ENCODE measurements at regions not wholly inside any gene's neighbourhood (a gene's known extent, or its start where the extent isn't known, plus 50 kb on each side); places are given as distances from the start of the nearest gene placed in this dataset.

- POLR2A ChIA-PET: no interaction called here
- Histone ChIP-seq H3K4me1 (ENCODE audit: control insufficient read depth, insufficient read depth, low read length) (no peaks in the 10 kb centered on the region), H3K9me3 (ENCODE audit: control insufficient read depth, insufficient read depth, low read depth, low read length) (no peaks in the 10 kb centered on the region), H3K27me3 (ENCODE audit: control insufficient read depth, insufficient read depth, low read length) (no peaks in the 10 kb centered on the region), H3K4me3 (ENCODE audit: low read depth in 2 of 2, low read length in 2 of 2) (no peak overlapping the region), H3K27ac (ENCODE audit: low read length) (no peak overlapping the region), H3K36me3 (ENCODE audit: control insufficient read depth, insufficient read depth, low read length) (no peaks in the 10 kb centered on the region)
- BruUV-seq (replicated peaks): no TSS peak
- no peak for DNase-seq (ENCODE audit: low read depth, low spot score)
- CTCF ChIA-PET: no interaction called here
- TF ChIP-seq SIN3A (IDR thresholded peaks at IDR 0.05; ENCODE audit: borderline replicate concordance, insufficient read depth, low read depth, low read length): no peak
- no peak for TF ChIP-seq POLR2AphosphoS5 (IDR thresholded peaks at IDR 0.05; ENCODE audit: low read depth, low read length)
- TF ChIP-seq TCF7L2 (IDR thresholded peaks at IDR 0.05; ENCODE audit: low read depth, low read length): no peak
- TF ChIP-seq REST (IDR thresholded peaks at IDR 0.05; ENCODE audit: insufficient read depth in 1 of 2, low read depth in 2 of 2, low read length in 1 of 2): no peak
- intact Hi-C loops (cut with micrococcal nuclease; ENCODE audit: unreplicated experiment) (no loop called here), in situ Hi-C loops (cut with HindIII; ENCODE audit: low pct_unique_long_range_greater_than_20kb, low sequenced_read_pairs) (no loop called here)
- no peak for ATAC-seq
These were observed 193.3 kb upstream of the SPHKAP start for GRCh38 chr2:228374741-228375140.

- ChIA-PET CTCF (no interaction called here), POLR2A (no interaction called here)
- H3K27me3 ChIP-seq (ENCODE audit: control insufficient read depth, insufficient read depth, low read length): no peaks in the 10 kb centered on the region
- intact Hi-C loops (cut with micrococcal nuclease; ENCODE audit: unreplicated experiment): no loop called here
- BruUV-seq (replicated peaks): no TSS peak
- DNase-seq (ENCODE audit: low read depth, low spot score): no peak
- TF ChIP-seq CTCF (IDR thresholded peaks at IDR 0.05) (no peak), SIN3A (IDR thresholded peaks at IDR 0.05; ENCODE audit: borderline replicate concordance, insufficient read depth, low read depth, low read length) (no peak), POLR2AphosphoS5 (IDR thresholded peaks at IDR 0.05; ENCODE audit: low read depth, low read length) (no peak), REST (IDR thresholded peaks at IDR 0.05; ENCODE audit: insufficient read depth in 1 of 2, low read depth in 2 of 2, low read length in 1 of 2) (no peak), TCF7L2 (IDR thresholded peaks at IDR 0.05; ENCODE audit: low read depth, low read length) (no peak)
- H3K9me3 ChIP-seq (ENCODE audit: control insufficient read depth, insufficient read depth, low read depth, low read length): no peaks in the 10 kb centered on the region
- no peaks in the 10 kb centered on the region for H3K4me1 ChIP-seq (ENCODE audit: control insufficient read depth, insufficient read depth, low read length)
- H3K27ac ChIP-seq (ENCODE audit: low read length): no peak overlapping the region
- no peak overlapping the region for H3K4me3 ChIP-seq (ENCODE audit: low read depth in 2 of 2, low read length in 2 of 2)
- no peaks in the 10 kb centered on the region for H3K36me3 ChIP-seq (ENCODE audit: control insufficient read depth, insufficient read depth, low read length)
- ATAC-seq: no peak
- in situ Hi-C loops (cut with HindIII; ENCODE audit: low pct_unique_long_range_greater_than_20kb, low sequenced_read_pairs): no loop called here
These were observed 191.7 kb upstream of the SPHKAP start for GRCh38 chr2:228373191-228373590.

Measured in Panc1 (cell line).